HFF-Myc (cell line): ENCODE measurements at regions not wholly inside any gene's neighbourhood (a gene's known extent, or its start where the extent isn't known, plus 50 kb on each side); places are given as distances from the start of the nearest gene placed in this dataset.

ENCODE experiments used
- DNase-seq: peaks from one replicate; pipeline ENCODE4 v3.0.0-alpha.2; 2011; ENCODE audit warnings: low read depth; ENCODE audit errors: extremely low read depth
- H3K4me3 ChIP-seq: replicated peaks from 2 replicates; pipeline ENCODE4 v1.5.1; 2011; ENCODE audit warnings: low read depth, mild to moderate bottlenecking, control low read depth, low read length
- CTCF ChIP-seq: IDR thresholded peaks from 2 replicates; pipeline ENCODE4 v1.5.1; 2012; ENCODE audit warnings: mild to moderate bottlenecking, low read depth, low read length, control low read depth; ENCODE audit errors: missing control alignments

GRCh38 chr19:30137747-30138146 is 195.7 kb downstream of the URI1 start:
- no peak overlapping the region for H3K4me3 ChIP-seq
- DNase-seq = no peak
- no peak for TF ChIP-seq CTCF

- no peak for DNase-seq
- H3K4me3 ChIP-seq = no peak overlapping the region
- TF ChIP-seq CTCF = no peak
Observed at GRCh38 chr19:30144242-30144758, 202.3 kb downstream of the URI1 start.

- TF ChIP-seq CTCF = no peak
- H3K4me3 ChIP-seq = no peak overlapping the region
- DNase-seq = no peak
Observed at GRCh38 chr19:30144802-30145201, 202.8 kb downstream of the URI1 start.

- DNase-seq = no peak
- TF ChIP-seq CTCF = no peak
- no peak overlapping the region for H3K4me3 ChIP-seq
Observed at GRCh38 chr19:30145467-30145866, 203.4 kb downstream of the URI1 start.

- DNase-seq = no peak
- no peak for TF ChIP-seq CTCF
Observed at GRCh38 chr19:30146346-30146745, 204.3 kb downstream of the URI1 start.

GRCh38 chr19:30148039-30148790 is 206.2 kb downstream of the URI1 start:
- DNase-seq = no peak
- H3K4me3 ChIP-seq = no peak overlapping the region

More at GRCh38 chr19:30146346-30146745, 204.3 kb downstream of the URI1 start:
- no peak overlapping the region for H3K4me3 ChIP-seq

More at GRCh38 chr19:30148039-30148790, 206.2 kb downstream of the URI1 start:
- no peak for TF ChIP-seq CTCF
